Fibroblast of lung (primary cell): ENCODE measurements at regions not wholly inside any gene's neighbourhood (a gene's known extent, or its start where the extent isn't known, plus 50 kb on each side); places are given as distances from the start of the nearest gene placed in this dataset.

ENCODE experiments used
- CTCF ChIP-seq, 2 donors: IDR thresholded peaks in 1 of 2; conservative IDR thresholded peaks in 1 of 2; 1 replicate in 1 of 2; 2 replicates in 1 of 2; pipeline ENCODE4 v1.5.1; 2011 to 2012; ENCODE audit warnings: low read length in 2 of 2, control low read depth in 1 of 2, inconsistent platforms in 1 of 2, low read depth in 1 of 2, mild to moderate bottlenecking in 1 of 2
- EZH2 ChIP-seq: IDR thresholded peaks from 2 replicates; pipeline ENCODE4 v1.5.1; 2012; ENCODE audit warnings: low read length, control low read depth, mild to moderate bottlenecking; ENCODE audit errors: missing control alignments

GRCh38 chr11:97656356-97656755 lies 1266.5 kb downstream of the JRKL start:
- TF ChIP-seq EZH2 (no peak), CTCF (conservative IDR thresholded peaks at IDR 0.05 in 1 of 2, IDR thresholded peaks at IDR 0.05 in 1 of 2; ENCODE audit: low read depth in 1 of 2, low read length in 2 of 2) (no peak)
